Transverse colon (tissue), 4 donors: ENCODE measurements at regions not wholly inside any gene's neighbourhood (a gene's known extent, or its start where the extent isn't known, plus 50 kb on each side); places are given as distances from the start of the nearest gene placed in this dataset.

Experiments used
- EP300 ChIP-seq: sonication (generic); formaldehyde crosslinking; IDR thresholded peaks from one replicate; pipeline ENCODE4 v1.6.1; 2017; ENCODE audit warnings: antibody characterized with exemption, low read depth
- POLR2A ChIP-seq: fragments of 450-650 bp; IDR thresholded peaks from one replicate; pipeline ENCODE4 v1.6.1; 2016; ENCODE audit warnings: antibody characterized with exemption, mild to moderate bottlenecking, moderate library complexity
- POLR2AphosphoS5 ChIP-seq, 3 donors: sonication (generic); formaldehyde crosslinking; IDR thresholded peaks; one replicate each; pipeline ENCODE4 v1.6.1; 2016; ENCODE audit warnings: antibody characterized with exemption in 3 of 3
- TF ChIP-seq, protein P1 (sequence below), 5 experiments: fragments of 200-600 bp in 3 of 5; fragments of 450-650 bp in 2 of 5; sonication (generic) in 3 of 5; IDR thresholded peaks; 1 replicate in 2 of 5; 2 replicates in 3 of 5; pipeline ENCODE4 v1.5.1; 2016 to 2017; ENCODE audit warnings: antibody characterized with exemption in 5 of 5, inconsistent platforms in 3 of 5, mild to moderate bottlenecking in 2 of 5, moderate library complexity in 1 of 5

DNA sequence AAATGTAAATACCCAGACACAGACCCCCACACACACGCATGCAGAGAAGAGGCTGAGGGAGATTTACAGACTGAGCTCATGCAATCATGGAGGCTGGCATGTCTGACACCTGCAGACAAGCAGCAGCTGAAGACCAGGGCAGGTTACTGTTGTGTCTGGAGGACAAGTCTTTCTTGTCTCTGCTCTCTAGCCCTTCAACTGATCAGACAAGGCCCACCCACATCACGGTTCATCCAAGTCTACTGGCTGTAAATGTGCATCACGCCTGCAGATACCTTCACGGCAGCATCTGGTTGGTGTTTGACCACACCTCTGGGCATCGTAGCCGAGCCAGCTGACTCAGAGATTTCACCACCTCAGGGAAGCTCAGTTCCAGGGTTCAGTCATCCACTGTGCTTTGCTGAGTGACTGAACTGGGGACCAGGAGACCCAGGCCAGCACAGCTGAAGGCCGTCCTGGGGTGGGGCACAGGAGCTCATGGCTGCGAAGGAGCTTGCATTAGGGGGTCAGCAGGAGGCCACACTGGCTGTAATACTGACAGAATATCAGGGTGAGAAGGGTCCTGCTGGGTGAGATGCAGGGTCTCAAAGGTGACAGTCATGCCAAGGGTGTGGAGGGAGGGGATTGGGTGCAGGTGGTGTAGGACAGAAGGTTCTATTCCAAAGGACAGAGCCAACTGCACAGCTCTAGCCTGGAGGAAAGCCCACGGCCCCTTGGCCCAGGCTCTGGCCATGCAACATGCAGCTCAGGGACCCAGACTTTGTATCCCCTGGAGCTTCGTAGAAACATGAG, 304.9 kb downstream of the BRD1 start:
- TF ChIP-seq, protein P1, sequence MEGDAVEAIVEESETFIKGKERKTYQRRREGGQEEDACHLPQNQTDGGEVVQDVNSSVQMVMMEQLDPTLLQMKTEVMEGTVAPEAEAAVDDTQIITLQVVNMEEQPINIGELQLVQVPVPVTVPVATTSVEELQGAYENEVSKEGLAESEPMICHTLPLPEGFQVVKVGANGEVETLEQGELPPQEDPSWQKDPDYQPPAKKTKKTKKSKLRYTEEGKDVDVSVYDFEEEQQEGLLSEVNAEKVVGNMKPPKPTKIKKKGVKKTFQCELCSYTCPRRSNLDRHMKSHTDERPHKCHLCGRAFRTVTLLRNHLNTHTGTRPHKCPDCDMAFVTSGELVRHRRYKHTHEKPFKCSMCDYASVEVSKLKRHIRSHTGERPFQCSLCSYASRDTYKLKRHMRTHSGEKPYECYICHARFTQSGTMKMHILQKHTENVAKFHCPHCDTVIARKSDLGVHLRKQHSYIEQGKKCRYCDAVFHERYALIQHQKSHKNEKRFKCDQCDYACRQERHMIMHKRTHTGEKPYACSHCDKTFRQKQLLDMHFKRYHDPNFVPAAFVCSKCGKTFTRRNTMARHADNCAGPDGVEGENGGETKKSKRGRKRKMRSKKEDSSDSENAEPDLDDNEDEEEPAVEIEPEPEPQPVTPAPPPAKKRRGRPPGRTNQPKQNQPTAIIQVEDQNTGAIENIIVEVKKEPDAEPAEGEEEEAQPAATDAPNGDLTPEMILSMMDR (IDR thresholded peaks at IDR 0.05): no peak
- no peak for TF ChIP-seq POLR2A
- no peak for TF ChIP-seq POLR2AphosphoS5 (IDR thresholded peaks at IDR 0.05)
- TF ChIP-seq EP300: no peak
